DOHH2 (cell line): ENCODE measurements at regions not wholly inside any gene's neighbourhood (a gene's known extent, or its start where the extent isn't known, plus 50 kb on each side); places are given as distances from the start of the nearest gene placed in this dataset.

Experiments used
- EZH2phosphoT487 ChIP-seq: fragments of 200-600 bp; sonication (generic); IDR thresholded peaks from 2 replicates; pipeline ENCODE4 v1.6.1; 2017; ENCODE audit warnings: borderline replicate concordance, mild to moderate bottlenecking, antibody characterized with exemption, low read length, moderate library complexity, mixed read lengths
- TF ChIP-seq, protein P1 (sequence below): fragments of 200-600 bp; sonication (generic); IDR thresholded peaks from one replicate; pipeline ENCODE4 v1.5.1; 2014; ENCODE audit warnings: antibody characterized with exemption, mild to moderate bottlenecking, low read depth, low read length; ENCODE audit not compliant: poor library complexity, severe bottlenecking

DNA sequence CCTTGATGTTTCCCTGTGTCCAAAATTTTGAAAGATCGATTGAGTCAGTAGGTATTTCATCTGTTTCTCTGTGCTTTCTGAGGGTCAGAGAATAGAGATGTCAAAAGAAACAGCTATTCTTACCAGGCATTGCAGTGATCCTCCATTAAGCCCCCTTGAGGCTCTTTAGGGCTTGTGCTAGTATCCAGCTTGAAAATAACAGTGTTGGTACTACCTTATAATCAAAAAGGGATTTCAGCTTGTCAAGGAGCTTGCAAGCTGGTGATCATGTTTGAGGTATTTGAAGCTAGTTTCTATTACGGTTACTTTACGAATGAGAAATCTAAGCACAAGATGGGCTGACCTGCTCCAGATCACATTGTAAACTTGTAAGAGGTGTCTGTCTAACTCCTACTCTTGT, 103.4 kb downstream of the EDEM1 start:
- TF ChIP-seq, protein P1, sequence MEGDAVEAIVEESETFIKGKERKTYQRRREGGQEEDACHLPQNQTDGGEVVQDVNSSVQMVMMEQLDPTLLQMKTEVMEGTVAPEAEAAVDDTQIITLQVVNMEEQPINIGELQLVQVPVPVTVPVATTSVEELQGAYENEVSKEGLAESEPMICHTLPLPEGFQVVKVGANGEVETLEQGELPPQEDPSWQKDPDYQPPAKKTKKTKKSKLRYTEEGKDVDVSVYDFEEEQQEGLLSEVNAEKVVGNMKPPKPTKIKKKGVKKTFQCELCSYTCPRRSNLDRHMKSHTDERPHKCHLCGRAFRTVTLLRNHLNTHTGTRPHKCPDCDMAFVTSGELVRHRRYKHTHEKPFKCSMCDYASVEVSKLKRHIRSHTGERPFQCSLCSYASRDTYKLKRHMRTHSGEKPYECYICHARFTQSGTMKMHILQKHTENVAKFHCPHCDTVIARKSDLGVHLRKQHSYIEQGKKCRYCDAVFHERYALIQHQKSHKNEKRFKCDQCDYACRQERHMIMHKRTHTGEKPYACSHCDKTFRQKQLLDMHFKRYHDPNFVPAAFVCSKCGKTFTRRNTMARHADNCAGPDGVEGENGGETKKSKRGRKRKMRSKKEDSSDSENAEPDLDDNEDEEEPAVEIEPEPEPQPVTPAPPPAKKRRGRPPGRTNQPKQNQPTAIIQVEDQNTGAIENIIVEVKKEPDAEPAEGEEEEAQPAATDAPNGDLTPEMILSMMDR, result no peak
- TF ChIP-seq EZH2phosphoT487, result no peak
